HG02678 (cell line): ENCODE measurements at regions not wholly inside any gene's neighbourhood (a gene's known extent, or its start where the extent isn't known, plus 50 kb on each side); places are given as distances from the start of the nearest gene placed in this dataset.
"Not testable (repeated sequence)": the region's sequence is repeated elsewhere in the genome, so short reads cannot be mapped to it uniquely, and the experiment has no call there.

ENCODE experiments used
- ATAC-seq: cut with Tn5 transposase; IDR thresholded peaks from one replicate; pipeline ENCODE4 v1.9.1; 2021; ENCODE audit warnings: mild to moderate bottlenecking, moderate library complexity; ENCODE audit not compliant: unreplicated experiment

- ATAC-seq: not testable (repeated sequence)
Observed at GRCh38 chr9:42430674-42431615, 247.5 kb downstream of the SPATA31A6 start.

- not testable (repeated sequence) for ATAC-seq
Observed at GRCh38 chr9:42431616-42432010, 248.2 kb downstream of the SPATA31A6 start.

- not testable (repeated sequence) for ATAC-seq
Observed at GRCh38 chr9:42434844-42435714, 251.6 kb downstream of the SPATA31A6 start.

GRCh38 chr9:42435715-42436342, 252.4 kb downstream of the SPATA31A6 start:
- not testable (repeated sequence) for ATAC-seq

GRCh38 chr9:42437057-42437759, 253.7 kb downstream of the SPATA31A6 start:
- ATAC-seq: not testable (repeated sequence)

- not testable (repeated sequence) for ATAC-seq
Observed at GRCh38 chr9:42442680-42443079, 259.2 kb downstream of the SPATA31A6 start.

- ATAC-seq: not testable (repeated sequence)
Observed at GRCh38 chr9:42443414-42443813, 260.0 kb downstream of the SPATA31A6 start.

- not testable (repeated sequence) for ATAC-seq
Observed at GRCh38 chr9:42461436-42461835, 278.0 kb downstream of the SPATA31A6 start.

- not testable (repeated sequence) for ATAC-seq
Observed at GRCh38 chr9:42461863-42462262, 278.4 kb downstream of the SPATA31A6 start.

GRCh38 chr9:42463981-42464380, 280.5 kb downstream of the SPATA31A6 start:
- ATAC-seq: not testable (repeated sequence)

GRCh38 chr9:42470577-42470976, 287.1 kb downstream of the SPATA31A6 start:
- ATAC-seq: not testable (repeated sequence)

GRCh38 chr9:42490989-42491388, 307.5 kb downstream of the SPATA31A6 start:
- not testable (repeated sequence) for ATAC-seq

- ATAC-seq: not testable (repeated sequence)
Observed at GRCh38 chr9:42502620-42503264, 319.3 kb downstream of the SPATA31A6 start.

GRCh38 chr9:42508111-42508510, 324.7 kb downstream of the SPATA31A6 start:
- ATAC-seq: not testable (repeated sequence)

- ATAC-seq: not testable (repeated sequence)
Observed at GRCh38 chr9:42513535-42513934, 330.1 kb downstream of the SPATA31A6 start.

- not testable (repeated sequence) for ATAC-seq
Observed at GRCh38 chr9:42534325-42534983, 351.0 kb downstream of the SPATA31A6 start.

- ATAC-seq: not testable (repeated sequence)
Observed at GRCh38 chr9:42534984-42535325, 351.5 kb downstream of the SPATA31A6 start.

- peak; percentile 54 for ATAC-seq
Observed at GRCh38 chr9:42550789-42551357, 367.4 kb downstream of the SPATA31A6 start.

- ATAC-seq: not testable (repeated sequence)
Observed at GRCh38 chr9:42568530-42568929, 385.1 kb downstream of the SPATA31A6 start.
